Right lobe of liver (tissue), 6 donors: ENCODE measurements at regions not wholly inside any gene's neighbourhood (a gene's known extent, or its start where the extent isn't known, plus 50 kb on each side); places are given as distances from the start of the nearest gene placed in this dataset.

Source experiments
- ATAC-seq, 4 donors: fragments of 200-7000 bp; cut with Tn5 transposase; one replicate each; pipeline ENCODE4 v1.9.1; 2020; ENCODE audit warnings: mild to moderate bottlenecking in 4 of 4, moderate library complexity in 4 of 4
- DNase-seq, 3 donors: peaks; one replicate each; pipeline ENCODE4 v3.0.0-alpha.2; 2020
- H3K27ac ChIP-seq, 3 donors: fragments of 200-600 bp; one replicate each; pipeline ENCODE4 v1.8.0; 2022
- H3K27me3 ChIP-seq, 2 donors: fragments of 200-600 bp; one replicate each; pipeline ENCODE4 v1.8.0; 2022
- H3K36me3 ChIP-seq, 4 donors: fragments of 200-600 bp; sonication (generic) in 1 of 4; one replicate each; pipeline versions ENCODE4 v1.5.1 to v1.8.0; 2017 to 2022; ENCODE audit warnings: control low read depth in 1 of 4
- H3K4me1 ChIP-seq, 4 donors: fragments of 200-600 bp; sonication (generic) in 1 of 4; one replicate each; pipeline versions ENCODE4 v1.5.1 to v1.8.0; 2017 to 2022; ENCODE audit warnings: control low read depth in 1 of 4
- H3K4me3 ChIP-seq, 3 donors: fragments of 200-600 bp; one replicate each; pipeline ENCODE4 v1.8.0; 2022
- H3K9me3 ChIP-seq, 4 donors: fragments of 200-600 bp; sonication (generic) in 1 of 4; one replicate each; pipeline versions ENCODE4 v1.5.1 to v1.8.0; 2017 to 2022; ENCODE audit warnings: control low read depth in 1 of 4
- POLR2A ChIP-seq: fragments of 450-650 bp; IDR thresholded peaks from one replicate; pipeline ENCODE4 v1.6.1; 2017; ENCODE audit warnings: antibody characterized with exemption, mild to moderate bottlenecking
- WGBS: methylation state at CpG from one replicate; pipeline ENCODE4 v1.1.6; 2018; ENCODE audit warnings: low coverage, low lambda C conversion rate; ENCODE audit not compliant: insufficient coverage; ENCODE audit errors: missing lambda C conversion rate; 5-methylcytosine and 5-hydroxymethylcytosine counted together
- intact Hi-C, 2 donors: fragments of 100-400 bp; cut with DNase I; formaldehyde crosslinking; loops; one replicate each; pipeline versions ENCODE4 v1.11.2 to v1.14.1; 2022
- TF ChIP-seq, protein P1 (sequence below), 4 donors: fragments of 200-600 bp in 3 of 4; fragments of 450-650 bp in 1 of 4; IDR thresholded peaks; one replicate each; pipeline versions ENCODE4 v1.5.1 to v1.8.0; 2016 to 2022; ENCODE audit warnings: antibody characterized with exemption in 4 of 4, mild to moderate bottlenecking in 2 of 4
- donor health status: DM: no; HTN: yes; CAD: no.
- donor health status: DM: no; HTN: no; CAD: no.
- donor health status: DM: no; HTN: no; CAD: no.
- donor health status: DM: no; HTN: yes; CAD: no.
- donor health status: DM: no; HTN: yes; CAD: no.

DNA sequence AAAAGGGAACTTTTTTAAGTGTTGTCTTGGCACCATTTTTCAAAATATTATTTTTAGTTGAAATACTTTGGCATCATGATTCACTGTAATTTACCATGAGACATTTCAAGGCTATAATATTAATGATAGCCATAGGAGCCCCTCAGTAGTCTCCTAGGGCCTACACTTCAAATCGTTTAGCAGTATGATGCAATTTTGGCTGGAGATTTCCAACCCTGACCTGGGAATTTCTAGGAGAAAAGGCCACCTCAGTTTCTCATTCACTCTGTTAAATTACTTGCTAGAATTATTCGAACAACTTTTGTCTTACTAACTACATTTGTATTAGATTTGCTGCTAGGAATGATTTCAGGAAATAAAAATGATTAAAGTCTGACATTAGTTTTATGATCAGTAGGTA lies 1610.9 kb upstream of the RAG2 start:
- Histone ChIP-seq H3K4me3 (no peak overlapping the region), H3K9me3 (no peaks in the 10 kb centered on the region), H3K4me1 (no peaks in the 10 kb centered on the region), H3K27ac (no peak overlapping the region), H3K36me3 (no peaks in the 10 kb centered on the region), H3K27me3 (no peaks in the 10 kb centered on the region)
- 21% methylated on average over 2 of the region's 2 CpGs for WGBS
- DNase-seq (no peak), ATAC-seq (no peak)
- intact Hi-C loops, result no loop called here
- TF ChIP-seq, protein P1, sequence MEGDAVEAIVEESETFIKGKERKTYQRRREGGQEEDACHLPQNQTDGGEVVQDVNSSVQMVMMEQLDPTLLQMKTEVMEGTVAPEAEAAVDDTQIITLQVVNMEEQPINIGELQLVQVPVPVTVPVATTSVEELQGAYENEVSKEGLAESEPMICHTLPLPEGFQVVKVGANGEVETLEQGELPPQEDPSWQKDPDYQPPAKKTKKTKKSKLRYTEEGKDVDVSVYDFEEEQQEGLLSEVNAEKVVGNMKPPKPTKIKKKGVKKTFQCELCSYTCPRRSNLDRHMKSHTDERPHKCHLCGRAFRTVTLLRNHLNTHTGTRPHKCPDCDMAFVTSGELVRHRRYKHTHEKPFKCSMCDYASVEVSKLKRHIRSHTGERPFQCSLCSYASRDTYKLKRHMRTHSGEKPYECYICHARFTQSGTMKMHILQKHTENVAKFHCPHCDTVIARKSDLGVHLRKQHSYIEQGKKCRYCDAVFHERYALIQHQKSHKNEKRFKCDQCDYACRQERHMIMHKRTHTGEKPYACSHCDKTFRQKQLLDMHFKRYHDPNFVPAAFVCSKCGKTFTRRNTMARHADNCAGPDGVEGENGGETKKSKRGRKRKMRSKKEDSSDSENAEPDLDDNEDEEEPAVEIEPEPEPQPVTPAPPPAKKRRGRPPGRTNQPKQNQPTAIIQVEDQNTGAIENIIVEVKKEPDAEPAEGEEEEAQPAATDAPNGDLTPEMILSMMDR (IDR thresholded peaks at IDR 0.05), result no peak
- no peak for TF ChIP-seq POLR2A

DNA sequence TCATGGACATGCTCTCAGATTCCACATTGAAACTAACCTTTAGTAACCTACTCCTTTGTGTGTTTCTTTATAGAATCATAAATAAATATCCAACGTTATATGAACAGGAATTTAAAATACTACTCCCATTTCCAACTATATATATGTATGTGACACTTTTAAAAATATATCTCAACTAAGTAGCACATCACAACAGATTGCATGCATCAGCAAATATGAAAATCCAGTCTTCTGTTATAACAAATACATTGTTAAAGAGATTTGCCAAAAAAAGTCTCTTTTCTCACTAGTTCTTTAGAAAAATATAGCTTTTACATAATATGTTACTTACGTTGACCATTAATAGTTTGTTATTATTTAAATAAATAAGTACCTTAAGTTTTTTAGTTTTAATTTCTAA lies 1608.6 kb upstream of the RAG2 start:
- no peak for ATAC-seq

GRCh38 chr11:38191101-38191500 lies 1593.1 kb upstream of the RAG2 start:
- no peak for ATAC-seq
- no peak overlapping the region for H3K4me3 ChIP-seq
- intact Hi-C loops, result no loop called here
- 59% methylated on average over 1 of the region's 1 CpG for WGBS
- TF ChIP-seq POLR2A, result no peak
- TF ChIP-seq, protein P1 (IDR thresholded peaks at IDR 0.05), result no peak
- no peaks in the 10 kb centered on the region for H3K27me3 ChIP-seq
- H3K4me1 ChIP-seq, result no peaks in the 10 kb centered on the region
- H3K36me3 ChIP-seq, result no peaks in the 10 kb centered on the region
- H3K9me3 ChIP-seq, result no peaks in the 10 kb centered on the region
- no peak for DNase-seq
- no peak overlapping the region for H3K27ac ChIP-seq

More for the DNA sequence above, 1608.6 kb upstream of the RAG2 start:
- TF ChIP-seq, protein P1 (IDR thresholded peaks at IDR 0.05), result no peak
- no peak for TF ChIP-seq POLR2A
- no peaks in the 10 kb centered on the region for H3K4me1 ChIP-seq
- intact Hi-C loops, result no loop called here
- H3K27me3 ChIP-seq, result no peaks in the 10 kb centered on the region
- no peaks in the 10 kb centered on the region for H3K9me3 ChIP-seq
- 43% methylated on average over 2 of the region's 2 CpGs for WGBS
- H3K27ac ChIP-seq, result no peak overlapping the region
- no peak overlapping the region for H3K4me3 ChIP-seq
- no peak for DNase-seq
- H3K36me3 ChIP-seq, result no peaks in the 10 kb centered on the region

DNA sequence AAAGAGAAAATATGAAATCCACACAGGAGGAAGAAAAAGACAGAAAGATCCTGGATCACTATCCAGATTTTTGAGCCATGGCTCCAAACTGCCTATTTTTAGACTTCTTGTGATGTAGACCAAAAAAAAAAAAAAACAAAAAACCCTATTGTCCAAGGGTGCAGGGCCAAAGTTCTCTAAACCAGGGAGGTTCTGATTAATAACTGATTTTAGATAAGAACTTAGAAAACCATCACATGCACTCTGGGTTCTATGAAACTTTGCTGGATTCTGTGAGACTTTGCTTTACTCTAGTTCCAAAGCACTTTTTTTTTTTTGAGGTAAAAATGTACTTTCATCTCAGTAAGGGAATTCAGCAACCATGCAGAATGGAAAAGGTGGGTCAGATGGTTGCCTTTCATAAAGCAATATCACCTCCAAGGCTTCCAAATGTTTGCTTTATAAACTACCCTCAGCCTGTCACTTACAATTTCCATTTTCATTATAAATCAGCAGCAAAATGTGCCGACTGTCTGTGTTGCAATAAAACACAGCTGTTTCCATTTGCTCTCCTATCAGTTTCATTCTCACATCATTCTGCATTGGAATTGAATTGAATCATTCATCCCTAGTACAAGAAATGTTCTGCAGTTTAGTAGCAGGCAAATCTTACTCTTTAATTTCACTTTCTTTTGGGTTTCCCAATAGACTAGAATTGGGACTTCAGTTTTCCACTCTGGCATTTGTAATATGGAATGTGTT lies 1584.3 kb upstream of the RAG2 start:
- TF ChIP-seq POLR2A, result no peak
- TF ChIP-seq, protein P1 (IDR thresholded peaks at IDR 0.05), result no peak
- no peaks in the 10 kb centered on the region for H3K27me3 ChIP-seq
- no peak overlapping the region for H3K4me3 ChIP-seq
- H3K36me3 ChIP-seq, result no peaks in the 10 kb centered on the region
- DNase-seq (no peak), ATAC-seq (no peak)
- intact Hi-C loops, result no loop called here
- H3K9me3 ChIP-seq, result no peaks in the 10 kb centered on the region
- 15% methylated on average over 1 of the region's 1 CpG for WGBS
- no peaks in the 10 kb centered on the region for H3K4me1 ChIP-seq
- no peak overlapping the region for H3K27ac ChIP-seq
